Kidney epithelial cell (primary cell): ENCODE measurements at regions not wholly inside any gene's neighbourhood (a gene's known extent, or its start where the extent isn't known, plus 50 kb on each side); places are given as distances from the start of the nearest gene placed in this dataset.

Experiments
- DNase-seq: peaks from one replicate; pipeline ENCODE4 v3.0.0-alpha.2; 2010; ENCODE audit warnings: low read depth
- H3K27me3 ChIP-seq: 2 replicates; pipeline ENCODE4 v1.6.0; 2011; ENCODE audit warnings: low read length; ENCODE audit not compliant: control insufficient read depth, insufficient read depth
- H3K36me3 ChIP-seq: 2 replicates; pipeline ENCODE4 v1.5.1; 2011; ENCODE audit warnings: low read length; ENCODE audit not compliant: control insufficient read depth, insufficient read depth
- H3K4me3 ChIP-seq: 2 replicates; pipeline ENCODE4 v1.5.1; 2011; ENCODE audit warnings: low read depth, mild to moderate bottlenecking, control low read depth, low read length
- CTCF ChIP-seq: IDR thresholded peaks from 2 replicates; pipeline ENCODE4 v1.5.1; 2011; ENCODE audit warnings: mild to moderate bottlenecking, moderate library complexity, low read length, control low read depth, inconsistent platforms; ENCODE audit not compliant: insufficient read depth, poor library complexity, severe bottlenecking

- no peak overlapping the region for H3K4me3 ChIP-seq
- H3K27me3 ChIP-seq = no peaks in the 10 kb centered on the region
- DNase-seq = no peak
- TF ChIP-seq CTCF = no peak
- H3K36me3 ChIP-seq = no peaks in the 10 kb centered on the region
Measured at GRCh38 chr22:48942698-48943566, 884.7 kb downstream of the BRD1 start.

- TF ChIP-seq CTCF = no peak
- no peak for DNase-seq
- H3K36me3 ChIP-seq = no peaks in the 10 kb centered on the region
- no peak overlapping the region for H3K4me3 ChIP-seq
- H3K27me3 ChIP-seq = no peaks in the 10 kb centered on the region
Measured at GRCh38 chr22:48941903-48942575, 885.6 kb downstream of the BRD1 start.

- Histone ChIP-seq H3K36me3 (no peaks in the 10 kb centered on the region), H3K27me3 (no peaks in the 10 kb centered on the region), H3K4me3 (no peak overlapping the region)
- DNase-seq = no peak
- TF ChIP-seq CTCF = no peak
Measured at GRCh38 chr22:48941033-48941902, 886.4 kb downstream of the BRD1 start.

GRCh38 chr22:48940266-48941032, 887.2 kb downstream of the BRD1 start:
- no peak overlapping the region for H3K4me3 ChIP-seq
- no peaks in the 10 kb centered on the region for H3K27me3 ChIP-seq
- no peak for TF ChIP-seq CTCF
- H3K36me3 ChIP-seq = no peaks in the 10 kb centered on the region
- no peak for DNase-seq

- Histone ChIP-seq H3K4me3 (no peak overlapping the region), H3K27me3 (no peaks in the 10 kb centered on the region), H3K36me3 (no peaks in the 10 kb centered on the region)
- DNase-seq = no peak
- TF ChIP-seq CTCF = no peak
Measured at GRCh38 chr22:48939441-48940265, 888.0 kb downstream of the BRD1 start.
